ENCODE measurements at regions not wholly inside any gene's neighbourhood (a gene's known extent, or its start where the extent isn't known, plus 50 kb on each side); places are given as distances from the start of the nearest gene placed in this dataset.

- H4K20me1 ChIP-seq (ENCODE audit: control insufficient read depth, extremely low read depth, insufficient read depth, low read length): no peaks in the 10 kb centered on the region
- H3K9me3 ChIP-seq (ENCODE audit: control insufficient read depth, insufficient read depth, low read depth, low read length): no peaks in the 10 kb centered on the region
- no peaks in the 10 kb centered on the region for H3K4me1 ChIP-seq (ENCODE audit: control insufficient read depth, extremely low read depth, insufficient read depth, low read length)
- no peak overlapping the region for H3K9ac ChIP-seq (ENCODE audit: insufficient read depth, low read length)
- no peaks in the 10 kb centered on the region for H3K36me3 ChIP-seq (ENCODE audit: control insufficient read depth, insufficient read depth, low read length)
- H3K4me3 ChIP-seq (replicated peaks in 1 of 4; ENCODE audit: control extremely low read depth in 1 of 4, insufficient read depth in 1 of 4, low read depth in 3 of 4, low read length in 4 of 4): no peak overlapping the region
- no peaks in the 10 kb centered on the region for H3K27me3 ChIP-seq (ENCODE audit: control insufficient read depth, insufficient read depth, low read length)
- no peaks in the 10 kb centered on the region for H3K79me2 ChIP-seq (ENCODE audit: control insufficient read depth, insufficient read depth, low read length)
- H3K27ac ChIP-seq (ENCODE audit: insufficient read depth, low read length): no peak overlapping the region
- no peak for TF ChIP-seq CTCF (conservative IDR thresholded peaks at IDR 0.05 in 1 of 2, IDR thresholded peaks at IDR 0.05 in 1 of 2; ENCODE audit: low read depth in 1 of 2, low read length in 2 of 2)
- TF ChIP-seq EZH2 (IDR thresholded peaks at IDR 0.05; ENCODE audit: low read length, missing control alignments): no peak
- no peak for DNase-seq (ENCODE audit: low read depth in 2 of 2)
- H3K4me2 ChIP-seq (ENCODE audit: extremely low read depth, insufficient read depth, low read length): no peak overlapping the region
- no peak overlapping the region for H2AFZ ChIP-seq (ENCODE audit: low read length)
These were observed 85.7 kb downstream of the SUCLG1 start for GRCh38 chr2:84373391-84373790.

GRCh38 chr2:84362541-84362940 lies 96.5 kb downstream of the SUCLG1 start:
- no peak overlapping the region for H3K4me2 ChIP-seq (ENCODE audit: extremely low read depth, insufficient read depth, low read length)
- TF ChIP-seq CTCF (conservative IDR thresholded peaks at IDR 0.05 in 1 of 2, IDR thresholded peaks at IDR 0.05 in 1 of 2; ENCODE audit: low read depth in 1 of 2, low read length in 2 of 2) (no peak), EZH2 (IDR thresholded peaks at IDR 0.05; ENCODE audit: low read length, missing control alignments) (no peak)
- no peaks in the 10 kb centered on the region for H3K27me3 ChIP-seq (ENCODE audit: control insufficient read depth, insufficient read depth, low read length)
- H2AFZ ChIP-seq (ENCODE audit: low read length): no peak overlapping the region
- H4K20me1 ChIP-seq (ENCODE audit: control insufficient read depth, extremely low read depth, insufficient read depth, low read length): no peaks in the 10 kb centered on the region
- H3K4me3 ChIP-seq (replicated peaks in 1 of 4; ENCODE audit: control extremely low read depth in 1 of 4, insufficient read depth in 1 of 4, low read depth in 3 of 4, low read length in 4 of 4): no peak overlapping the region
- no peaks in the 10 kb centered on the region for H3K9me3 ChIP-seq (ENCODE audit: control insufficient read depth, insufficient read depth, low read depth, low read length)
- H3K9ac ChIP-seq (ENCODE audit: insufficient read depth, low read length): no peak overlapping the region
- no peak for DNase-seq (ENCODE audit: low read depth in 2 of 2)
- H3K27ac ChIP-seq (ENCODE audit: insufficient read depth, low read length): no peak overlapping the region
- no peaks in the 10 kb centered on the region for H3K4me1 ChIP-seq (ENCODE audit: control insufficient read depth, extremely low read depth, insufficient read depth, low read length)
- no peaks in the 10 kb centered on the region for H3K36me3 ChIP-seq (ENCODE audit: control insufficient read depth, insufficient read depth, low read length)
- no peaks in the 10 kb centered on the region for H3K79me2 ChIP-seq (ENCODE audit: control insufficient read depth, insufficient read depth, low read length)

- no peak overlapping the region for H3K9ac ChIP-seq (ENCODE audit: insufficient read depth, low read length)
- H3K79me2 ChIP-seq (ENCODE audit: control insufficient read depth, insufficient read depth, low read length): no peaks in the 10 kb centered on the region
- no peak overlapping the region for H3K4me2 ChIP-seq (ENCODE audit: extremely low read depth, insufficient read depth, low read length)
- TF ChIP-seq EZH2 (IDR thresholded peaks at IDR 0.05; ENCODE audit: low read length, missing control alignments): no peak
- no peak for TF ChIP-seq CTCF (conservative IDR thresholded peaks at IDR 0.05 in 1 of 2, IDR thresholded peaks at IDR 0.05 in 1 of 2; ENCODE audit: low read depth in 1 of 2, low read length in 2 of 2)
- no peaks in the 10 kb centered on the region for H3K4me1 ChIP-seq (ENCODE audit: control insufficient read depth, extremely low read depth, insufficient read depth, low read length)
- H3K27ac ChIP-seq (ENCODE audit: insufficient read depth, low read length): no peak overlapping the region
- no peaks in the 10 kb centered on the region for H3K27me3 ChIP-seq (ENCODE audit: control insufficient read depth, insufficient read depth, low read length)
- H3K4me3 ChIP-seq (replicated peaks in 1 of 4; ENCODE audit: control extremely low read depth in 1 of 4, insufficient read depth in 1 of 4, low read depth in 3 of 4, low read length in 4 of 4): no peak overlapping the region
- peak; percentile 8 to 30 for DNase-seq (ENCODE audit: low read depth in 2 of 2)
- no peak overlapping the region for H2AFZ ChIP-seq (ENCODE audit: low read length)
- no peaks in the 10 kb centered on the region for H3K36me3 ChIP-seq (ENCODE audit: control insufficient read depth, insufficient read depth, low read length)
- no peaks in the 10 kb centered on the region for H3K9me3 ChIP-seq (ENCODE audit: control insufficient read depth, insufficient read depth, low read depth, low read length)
- no peaks in the 10 kb centered on the region for H4K20me1 ChIP-seq (ENCODE audit: control insufficient read depth, extremely low read depth, insufficient read depth, low read length)
These were observed 121.0 kb downstream of the SUCLG1 start for GRCh38 chr2:84338069-84338468.

All from fibroblast of lung (primary cell).